ENCODE measurements at regions not wholly inside any gene's neighbourhood (a gene's known extent, or its start where the extent isn't known, plus 50 kb on each side); places are given as distances from the start of the nearest gene placed in this dataset.
"Not testable (repeated sequence)": the region's sequence is repeated elsewhere in the genome, so short reads cannot be mapped to it uniquely, and the experiment has no call there.

DNA sequence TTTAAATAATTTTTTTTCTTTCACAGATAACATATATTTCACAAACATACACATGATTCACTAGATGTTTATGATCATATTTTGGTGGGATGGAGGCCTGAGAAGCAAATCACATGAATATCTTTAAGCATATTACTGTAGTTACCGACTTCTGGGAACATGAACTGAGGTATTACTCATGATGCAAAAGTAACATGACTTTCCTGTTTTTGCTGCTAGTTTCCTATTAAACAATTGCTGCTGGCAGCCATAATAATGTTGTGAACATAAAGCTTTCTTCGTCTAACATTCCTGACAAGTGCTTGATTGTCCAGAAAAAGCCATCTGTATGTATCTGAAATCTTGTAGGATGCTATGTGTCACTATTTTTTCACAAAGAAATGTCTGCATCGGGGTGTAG is 145.4 kb downstream of the MTX2 start:
- H3K9me3 Mint-ChIP-seq = no peaks in the 10 kb centered on the region
- H3K27me3 Mint-ChIP-seq (ENCODE audit: low read depth) = peaks cover 43% of the 10 kb centered on the region
- H3K4me3 Mint-ChIP-seq = no peak overlapping the region
- DNase-seq (ENCODE audit: low spot score) = no peak
- no peak overlapping the region for H3K27ac Mint-ChIP-seq
- no peaks in the 10 kb centered on the region for H3K36me3 Mint-ChIP-seq (ENCODE audit: low read depth)
- no peaks in the 10 kb centered on the region for H3K4me1 Mint-ChIP-seq (ENCODE audit: low read depth)

DNA sequence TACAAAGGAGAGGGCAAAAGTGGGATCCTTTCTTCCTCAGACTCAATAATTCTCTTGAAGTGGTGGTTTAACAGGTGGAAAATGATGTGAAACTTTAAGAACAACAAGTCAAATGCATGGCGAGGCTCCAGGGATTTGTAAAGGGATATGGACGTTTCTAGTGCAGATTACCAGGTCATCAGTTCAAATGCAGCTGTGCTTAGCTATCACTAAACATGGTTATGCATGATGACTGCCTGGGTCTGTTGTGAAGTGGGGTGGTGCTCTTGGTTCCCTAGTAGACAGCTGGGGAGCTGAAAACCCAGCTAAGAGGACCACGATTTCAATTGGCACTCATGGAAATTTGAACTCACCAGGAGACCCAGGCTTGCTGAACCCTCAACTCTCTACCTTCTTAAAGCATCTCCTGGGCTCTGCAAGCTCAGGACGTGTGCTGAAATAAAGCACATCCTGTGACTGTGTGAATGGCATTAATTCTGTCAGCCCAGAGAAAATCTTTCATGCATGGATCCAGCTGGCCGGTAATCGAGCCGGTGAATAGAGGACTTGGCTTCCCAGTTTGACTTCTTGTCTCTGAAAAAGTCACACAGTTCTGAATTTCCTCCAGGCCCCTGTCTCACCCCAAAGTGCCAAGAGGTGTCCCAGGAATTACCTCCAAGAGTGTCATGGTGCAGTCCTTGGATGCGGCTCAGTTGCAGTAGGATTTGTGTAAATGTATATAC is 146.1 kb downstream of the MTX2 start:
- Mint-ChIP-seq H3K9me3 (no peaks in the 10 kb centered on the region), H3K4me1 (ENCODE audit: low read depth) (no peaks in the 10 kb centered on the region), H3K27me3 (ENCODE audit: low read depth) (peaks cover 40% of the 10 kb centered on the region), H3K4me3 (no peak overlapping the region), H3K27ac (no peak overlapping the region), H3K36me3 (ENCODE audit: low read depth) (no peaks in the 10 kb centered on the region)
- no peak for DNase-seq (ENCODE audit: low spot score)

DNA sequence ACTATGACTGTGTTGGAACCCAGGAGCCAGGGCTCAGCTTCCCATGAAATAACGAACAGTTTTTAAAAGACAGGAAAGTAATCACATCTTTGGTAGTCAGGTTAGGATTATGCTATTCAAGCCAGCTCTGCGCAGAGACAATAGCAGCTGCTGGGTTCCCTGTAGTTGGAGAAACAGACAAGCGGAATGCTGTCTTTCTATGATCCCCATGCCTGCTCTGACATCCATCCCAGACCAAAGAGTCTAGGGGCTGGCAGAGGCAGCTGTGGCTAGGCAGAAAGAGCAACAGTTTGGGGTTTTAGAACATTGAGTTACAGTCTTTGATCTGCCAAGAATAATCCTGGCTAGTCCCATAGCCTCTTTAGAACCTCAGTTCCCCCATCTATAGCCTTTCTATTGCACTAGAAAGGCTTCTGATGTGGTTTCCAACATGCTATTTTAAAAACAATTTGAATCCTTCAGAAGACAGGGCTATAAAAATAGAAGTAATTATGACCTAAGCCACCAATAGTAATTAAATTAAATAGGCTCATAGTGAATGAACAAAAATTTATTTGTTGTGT is 146.8 kb downstream of the MTX2 start:
- no peaks in the 10 kb centered on the region for H3K36me3 Mint-ChIP-seq (ENCODE audit: low read depth)
- H3K4me1 Mint-ChIP-seq (ENCODE audit: low read depth) = no peaks in the 10 kb centered on the region
- no peaks in the 10 kb centered on the region for H3K9me3 Mint-ChIP-seq
- H3K27me3 Mint-ChIP-seq (ENCODE audit: low read depth) = peaks cover 36% of the 10 kb centered on the region
- H3K27ac Mint-ChIP-seq = no peak overlapping the region
- no peak for DNase-seq (ENCODE audit: low spot score)
- H3K4me3 Mint-ChIP-seq = no peak overlapping the region

DNA sequence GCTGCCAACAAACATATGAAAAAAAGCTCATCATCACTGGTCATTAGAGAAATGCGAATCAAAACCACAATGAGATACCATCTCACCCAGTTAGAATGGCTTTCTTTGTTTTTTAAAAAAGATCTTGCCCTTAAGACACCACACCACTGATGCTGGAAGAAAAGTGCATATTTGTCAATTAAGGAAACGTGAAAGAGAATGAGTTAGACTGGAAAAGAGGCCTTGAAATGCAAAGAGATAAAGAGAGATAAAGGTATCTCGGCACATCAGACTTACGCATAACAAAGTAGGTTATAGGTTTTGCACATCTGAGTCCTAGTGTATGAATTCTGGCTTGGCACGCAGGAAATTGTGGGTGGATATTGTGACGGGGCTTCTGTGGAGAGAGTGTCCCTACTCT is 149.5 kb downstream of the MTX2 start:
- Mint-ChIP-seq H3K27ac (no peak overlapping the region), H3K4me1 (ENCODE audit: low read depth) (no peaks in the 10 kb centered on the region), H3K9me3 (no peaks in the 10 kb centered on the region), H3K27me3 (ENCODE audit: low read depth) (peaks cover 20% of the 10 kb centered on the region), H3K4me3 (no peak overlapping the region), H3K36me3 (ENCODE audit: low read depth) (no peaks in the 10 kb centered on the region)
- no peak for DNase-seq (ENCODE audit: low spot score)

DNA sequence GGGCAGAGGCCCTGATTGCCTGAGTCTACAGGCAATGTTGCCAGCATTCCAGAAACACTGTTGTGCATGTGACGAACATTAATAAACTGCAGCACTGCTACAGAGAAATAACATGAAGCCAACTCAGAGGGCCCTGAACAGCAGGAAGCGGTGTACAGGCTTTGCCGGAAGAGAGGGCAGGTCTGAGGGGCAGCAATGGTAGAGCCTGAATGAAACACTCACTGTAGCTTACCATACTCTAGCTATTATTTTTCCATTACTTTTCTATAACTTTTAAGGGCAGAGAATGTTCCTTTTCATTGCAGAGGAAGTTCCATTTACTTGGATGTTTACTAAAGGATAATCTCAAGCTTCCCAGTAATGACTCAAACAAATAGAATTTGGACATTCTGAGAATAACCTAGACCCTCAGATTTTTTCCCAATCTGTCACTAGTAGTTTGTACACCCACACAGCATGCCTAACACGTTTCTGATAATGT is 150.4 kb downstream of the MTX2 start:
- Mint-ChIP-seq H3K36me3 (ENCODE audit: low read depth) (no peaks in the 10 kb centered on the region), H3K9me3 (no peaks in the 10 kb centered on the region), H3K4me1 (ENCODE audit: low read depth) (no peaks in the 10 kb centered on the region), H3K27me3 (ENCODE audit: low read depth) (peaks cover 15% of the 10 kb centered on the region), H3K27ac (no peak overlapping the region), H3K4me3 (no peak overlapping the region)
- DNase-seq (ENCODE audit: low spot score) = no peak

DNA sequence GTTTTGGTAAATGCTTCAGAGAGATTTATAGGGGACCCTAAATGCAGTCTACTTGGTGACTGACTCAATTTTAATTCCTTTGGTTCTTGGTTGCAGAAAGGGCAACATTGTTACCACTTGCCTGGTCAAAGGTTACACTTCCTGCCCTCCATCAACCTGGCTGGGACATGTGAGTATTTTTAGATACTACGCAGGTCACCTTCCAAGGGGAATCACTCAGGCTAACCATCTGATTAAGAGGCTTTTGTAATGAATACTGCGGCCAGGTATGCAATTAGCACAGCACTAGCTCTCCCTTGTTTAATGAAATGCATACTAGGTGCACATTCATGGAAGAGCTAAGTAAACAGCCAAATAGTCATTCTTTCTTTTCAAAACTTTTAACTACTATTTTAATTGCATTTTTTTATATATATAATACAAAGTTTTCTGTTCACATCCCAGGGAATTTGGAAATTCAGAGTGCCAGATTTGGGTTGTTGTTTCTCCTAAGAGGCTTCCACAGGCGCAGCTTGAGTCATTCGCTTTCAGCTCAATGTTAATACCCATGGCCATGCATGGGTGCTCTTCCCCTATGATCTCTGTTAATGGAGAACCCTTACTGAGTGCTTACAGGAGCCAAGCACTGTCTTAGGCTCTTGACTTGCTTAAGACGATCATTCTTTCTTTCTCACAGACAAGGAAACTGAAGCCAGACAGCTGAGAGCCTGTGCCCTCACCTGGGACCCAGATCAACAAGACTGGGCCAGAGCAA is 152.2 kb downstream of the MTX2 start:
- Mint-ChIP-seq H3K9me3 (no peaks in the 10 kb centered on the region), H3K27ac (no peak overlapping the region), H3K27me3 (ENCODE audit: low read depth) (peaks cover 18% of the 10 kb centered on the region), H3K4me3 (no peak overlapping the region), H3K36me3 (ENCODE audit: low read depth) (no peaks in the 10 kb centered on the region), H3K4me1 (ENCODE audit: low read depth) (no peaks in the 10 kb centered on the region)
- no peak for DNase-seq (ENCODE audit: low spot score)

DNA sequence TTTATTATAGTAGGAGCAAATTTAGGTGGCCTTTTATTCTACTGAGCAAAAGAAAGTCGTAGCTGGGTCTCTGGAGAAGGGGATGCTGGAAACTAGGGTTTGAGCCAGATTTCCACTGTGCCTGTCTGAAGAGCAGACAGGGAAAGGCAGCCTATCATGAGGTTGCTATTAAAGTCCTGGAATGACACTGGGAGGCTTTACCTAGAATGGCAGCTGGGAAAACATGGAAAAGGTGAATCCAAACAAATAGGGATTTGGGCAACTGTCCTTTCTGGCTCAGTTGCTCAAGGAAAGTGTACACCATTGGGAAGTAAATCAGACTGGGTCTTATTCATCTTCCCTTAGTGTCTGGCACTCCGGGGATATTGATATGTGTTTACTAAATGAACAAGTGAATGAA is 154.6 kb downstream of the MTX2 start:
- no peaks in the 10 kb centered on the region for H3K4me1 Mint-ChIP-seq (ENCODE audit: low read depth)
- H3K4me3 Mint-ChIP-seq = no peak overlapping the region
- H3K27ac Mint-ChIP-seq = no peak overlapping the region
- H3K27me3 Mint-ChIP-seq (ENCODE audit: low read depth) = peaks cover 7% of the 10 kb centered on the region
- no peaks in the 10 kb centered on the region for H3K9me3 Mint-ChIP-seq
- DNase-seq (ENCODE audit: low spot score) = no peak
- H3K36me3 Mint-ChIP-seq (ENCODE audit: low read depth) = no peaks in the 10 kb centered on the region

DNA sequence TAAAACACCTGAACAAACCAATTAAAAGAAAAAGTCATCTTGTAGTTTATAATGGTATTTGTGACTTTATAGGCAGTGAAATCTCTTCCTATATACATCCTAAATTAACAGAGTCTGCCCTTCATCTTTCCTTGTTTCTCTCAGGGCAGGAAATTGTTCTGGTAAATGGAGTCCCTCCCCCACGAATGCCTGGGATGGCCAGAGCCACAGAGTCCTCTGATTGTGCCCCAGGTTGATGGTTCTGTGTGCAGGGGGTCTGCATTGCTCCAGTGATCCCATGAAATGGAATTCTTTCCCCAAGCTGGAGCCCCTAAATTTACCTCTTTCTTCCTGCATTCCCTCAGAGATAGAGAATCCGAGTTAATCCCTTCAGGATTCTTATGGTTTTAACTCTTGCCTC is 155.5 kb downstream of the MTX2 start:
- H3K4me3 Mint-ChIP-seq = no peak overlapping the region
- H3K9me3 Mint-ChIP-seq = no peaks in the 10 kb centered on the region
- peaks cover 6% of the 10 kb centered on the region for H3K27me3 Mint-ChIP-seq (ENCODE audit: low read depth)
- H3K4me1 Mint-ChIP-seq (ENCODE audit: low read depth) = no peaks in the 10 kb centered on the region
- no peak for DNase-seq (ENCODE audit: low spot score)
- no peak overlapping the region for H3K27ac Mint-ChIP-seq
- H3K36me3 Mint-ChIP-seq (ENCODE audit: low read depth) = no peaks in the 10 kb centered on the region

DNA sequence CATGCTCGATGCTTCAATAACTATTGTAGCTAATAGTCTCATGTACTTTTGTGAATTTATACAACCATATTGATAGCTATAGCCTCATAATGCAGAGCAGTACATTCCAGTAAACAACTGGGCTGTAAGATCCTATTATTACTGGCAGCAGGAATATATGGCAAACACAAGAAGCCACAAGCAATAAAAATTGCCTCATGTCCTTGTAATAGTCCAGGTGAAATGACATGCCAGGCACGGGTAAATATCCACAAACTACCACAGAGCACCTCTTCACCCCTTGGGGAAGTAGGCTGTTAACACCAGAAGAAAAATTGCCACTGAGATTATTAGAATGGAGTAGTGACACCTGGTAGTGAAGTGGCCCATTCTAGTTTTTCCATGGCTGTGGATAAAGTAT is 158.3 kb downstream of the MTX2 start:
- H3K27ac Mint-ChIP-seq = no peak overlapping the region
- no peaks in the 10 kb centered on the region for H3K9me3 Mint-ChIP-seq
- no peaks in the 10 kb centered on the region for H3K4me1 Mint-ChIP-seq (ENCODE audit: low read depth)
- H3K36me3 Mint-ChIP-seq (ENCODE audit: low read depth) = no peaks in the 10 kb centered on the region
- H3K27me3 Mint-ChIP-seq (ENCODE audit: low read depth) = peaks cover 10% of the 10 kb centered on the region
- H3K4me3 Mint-ChIP-seq = no peak overlapping the region
- no peak for DNase-seq (ENCODE audit: low spot score)

DNA sequence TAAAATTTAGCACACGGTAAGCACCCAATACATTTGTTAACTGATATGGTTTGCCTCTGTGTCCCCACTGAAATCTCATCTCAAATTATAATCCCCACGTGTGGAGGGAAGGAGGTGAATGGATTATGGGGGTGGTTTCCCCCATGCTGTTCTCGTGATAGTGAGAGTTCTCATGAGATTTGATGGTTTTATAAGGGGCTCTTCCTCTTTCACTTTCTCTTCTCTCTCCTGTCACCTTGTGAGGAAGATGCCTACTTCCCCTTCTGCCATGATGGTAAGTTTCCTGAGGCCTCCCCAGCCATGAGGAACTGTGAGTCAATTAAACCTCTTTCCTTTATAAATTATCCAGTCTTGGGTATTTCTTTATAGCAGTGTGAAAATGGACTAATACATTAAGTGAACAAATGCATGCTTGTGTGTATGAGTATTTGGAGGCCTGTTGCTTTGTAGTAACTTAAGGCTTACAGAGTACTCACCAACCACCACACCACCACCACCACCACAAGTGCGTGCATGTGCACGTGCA is 159.8 kb downstream of the MTX2 start:
- not testable (repeated sequence) for H3K4me1 Mint-ChIP-seq (ENCODE audit: low read depth); H3K9me3 Mint-ChIP-seq; DNase-seq (ENCODE audit: low spot score); H3K27ac Mint-ChIP-seq; H3K36me3 Mint-ChIP-seq (ENCODE audit: low read depth); H3K4me3 Mint-ChIP-seq
- peaks cover 19% of the 10 kb centered on the region for H3K27me3 Mint-ChIP-seq (ENCODE audit: low read depth)

DNA sequence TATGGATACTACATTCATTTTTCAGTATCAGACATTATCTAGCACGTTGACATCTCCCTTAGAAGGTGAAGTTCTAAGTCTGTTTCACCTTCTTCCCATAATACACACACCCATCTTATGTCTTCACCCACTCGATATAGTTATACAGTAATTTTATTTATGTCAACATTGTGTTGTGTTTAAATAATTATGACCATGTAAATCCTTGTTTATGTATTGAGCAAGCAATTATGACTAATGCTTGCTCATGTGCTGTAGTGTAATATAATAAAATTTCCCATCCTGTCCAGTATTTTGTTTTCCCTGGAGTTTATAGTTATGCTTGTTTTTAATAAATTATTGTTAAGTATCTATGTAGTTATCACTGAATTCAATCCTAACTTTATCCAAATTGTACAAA is 163.2 kb downstream of the MTX2 start:
- H3K36me3 Mint-ChIP-seq (ENCODE audit: low read depth) = no peaks in the 10 kb centered on the region
- no peaks in the 10 kb centered on the region for H3K4me1 Mint-ChIP-seq (ENCODE audit: low read depth)
- DNase-seq (ENCODE audit: low spot score) = no peak
- H3K9me3 Mint-ChIP-seq = peaks cover 3% of the 10 kb centered on the region
- no peak overlapping the region for H3K4me3 Mint-ChIP-seq
- peaks cover 22% of the 10 kb centered on the region for H3K27me3 Mint-ChIP-seq (ENCODE audit: low read depth)
- no peak overlapping the region for H3K27ac Mint-ChIP-seq

DNA sequence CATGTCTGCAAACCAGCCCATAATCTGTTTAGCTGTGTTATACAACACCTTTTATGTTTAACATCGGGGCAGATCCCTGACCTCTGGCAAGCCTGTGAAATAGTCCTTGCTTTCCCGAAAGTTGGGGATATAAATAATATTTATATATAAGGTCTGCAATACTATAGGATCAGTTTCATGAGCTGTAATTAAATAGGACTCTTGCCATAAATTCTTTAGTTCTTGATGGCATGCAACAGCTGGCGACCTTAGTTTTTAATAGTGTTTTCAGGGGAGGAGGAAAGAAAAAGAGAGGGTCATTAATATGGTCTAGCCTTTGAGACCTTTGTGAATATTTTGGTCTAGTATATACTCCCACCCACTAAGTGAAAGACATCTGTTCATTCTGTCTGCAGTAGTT is 166.5 kb downstream of the MTX2 start:
- Mint-ChIP-seq H3K27me3 (ENCODE audit: low read depth) (peaks cover 29% of the 10 kb centered on the region), H3K36me3 (ENCODE audit: low read depth) (no peaks in the 10 kb centered on the region), H3K27ac (no peak overlapping the region)

DNA sequence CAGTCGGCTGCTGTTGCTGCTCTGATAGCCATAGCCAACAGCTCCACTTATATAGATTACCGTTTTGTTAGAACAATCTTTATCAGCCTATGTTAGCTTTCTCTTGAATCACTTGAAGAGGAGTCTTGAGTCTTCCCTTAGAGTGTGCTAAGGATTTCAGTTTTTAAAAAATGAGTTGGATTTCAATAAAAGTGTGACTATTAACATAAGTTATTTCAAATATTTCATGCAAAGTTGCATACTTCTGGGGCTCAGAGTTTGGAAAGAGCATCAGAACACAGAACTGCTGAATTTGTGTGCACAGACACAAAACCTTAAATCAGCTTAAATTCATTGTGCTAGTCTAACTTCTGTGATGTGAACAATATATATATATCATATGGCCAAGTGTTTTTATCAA is 174.7 kb downstream of the MTX2 start:
- no peaks in the 10 kb centered on the region for H3K4me1 Mint-ChIP-seq (ENCODE audit: low read depth)
- no peaks in the 10 kb centered on the region for H3K9me3 Mint-ChIP-seq
- H3K4me3 Mint-ChIP-seq = no peak overlapping the region
- H3K27me3 Mint-ChIP-seq (ENCODE audit: low read depth) = peaks cover 24% of the 10 kb centered on the region
- no peaks in the 10 kb centered on the region for H3K36me3 Mint-ChIP-seq (ENCODE audit: low read depth)
- no peak overlapping the region for H3K27ac Mint-ChIP-seq
- DNase-seq (ENCODE audit: low spot score) = no peak

More for the DNA sequence above, 166.5 kb downstream of the MTX2 start:
- DNase-seq (ENCODE audit: low spot score) = no peak
- Mint-ChIP-seq H3K9me3 (peaks cover 3% of the 10 kb centered on the region), H3K4me3 (no peak overlapping the region), H3K4me1 (ENCODE audit: low read depth) (no peaks in the 10 kb centered on the region)

DNA sequence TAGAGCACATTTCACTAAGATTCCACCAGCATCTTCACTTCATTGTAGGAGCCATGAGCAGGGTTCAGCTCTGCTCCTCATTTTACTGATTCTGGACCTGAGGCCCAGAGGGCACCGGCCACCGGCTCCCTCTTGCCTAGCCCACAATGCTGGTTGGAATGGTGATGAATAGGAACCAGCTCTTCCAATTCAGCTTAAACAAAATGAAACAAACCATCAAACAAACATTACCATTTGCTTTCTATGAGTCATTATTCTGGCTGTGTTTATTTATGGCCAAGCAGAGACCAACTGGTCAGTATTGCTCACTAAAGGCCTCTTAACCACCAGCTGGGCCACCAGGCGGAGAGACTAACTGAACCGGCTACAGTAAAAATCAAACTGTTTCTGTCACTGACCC is 176.7 kb downstream of the MTX2 start:
- Mint-ChIP-seq H3K4me3 (no peak overlapping the region), H3K4me1 (ENCODE audit: low read depth) (peaks cover 1% of the 10 kb centered on the region), H3K36me3 (ENCODE audit: low read depth) (no peaks in the 10 kb centered on the region), H3K27ac (no peak overlapping the region), H3K9me3 (no peaks in the 10 kb centered on the region), H3K27me3 (ENCODE audit: low read depth) (peaks cover 17% of the 10 kb centered on the region)
- no peak for DNase-seq (ENCODE audit: low spot score)

Data from T-helper 2 cell treated with Interferon-gamma antibody and Interleukin-4, amounts not matched to agents 5 μg/mL and 100 μg/mL, for 36 hours (primary cell).